T-helper 2 cell treated with Interferon-gamma antibody and Interleukin-4, amounts not matched to agents 5 μg/mL and 100 μg/mL, for 36 hours (primary cell): ENCODE measurements at regions not wholly inside any gene's neighbourhood (a gene's known extent, or its start where the extent isn't known, plus 50 kb on each side); places are given as distances from the start of the nearest gene placed in this dataset.
"Not testable (repeated sequence)": the region's sequence is repeated elsewhere in the genome, so short reads cannot be mapped to it uniquely, and the experiment has no call there.

ENCODE experiments used
- DNase-seq: peaks from one replicate; pipeline ENCODE4 v3.0.0; 2021; ENCODE audit warnings: low spot score
- H3K27ac Mint-ChIP-seq: one replicate; pipeline ENCODE4 v1.8.0; 2021; ENCODE audit warnings: mild to moderate bottlenecking, mixed read lengths
- H3K27me3 Mint-ChIP-seq: one replicate; pipeline ENCODE4 v1.8.0; 2021; ENCODE audit warnings: low read depth, mixed read lengths
- H3K36me3 Mint-ChIP-seq: one replicate; pipeline ENCODE4 v1.8.0; 2021; ENCODE audit warnings: low read depth, mixed read lengths
- H3K4me1 Mint-ChIP-seq: one replicate; pipeline ENCODE4 v1.8.0; 2021; ENCODE audit warnings: low read depth, mixed read lengths
- H3K4me3 Mint-ChIP-seq: one replicate; pipeline ENCODE4 v1.8.0; 2022; ENCODE audit warnings: mild to moderate bottlenecking, moderate library complexity, mixed read lengths
- H3K9me3 Mint-ChIP-seq: one replicate; pipeline ENCODE4 v1.8.0; 2021; ENCODE audit warnings: mixed read lengths

DNA sequence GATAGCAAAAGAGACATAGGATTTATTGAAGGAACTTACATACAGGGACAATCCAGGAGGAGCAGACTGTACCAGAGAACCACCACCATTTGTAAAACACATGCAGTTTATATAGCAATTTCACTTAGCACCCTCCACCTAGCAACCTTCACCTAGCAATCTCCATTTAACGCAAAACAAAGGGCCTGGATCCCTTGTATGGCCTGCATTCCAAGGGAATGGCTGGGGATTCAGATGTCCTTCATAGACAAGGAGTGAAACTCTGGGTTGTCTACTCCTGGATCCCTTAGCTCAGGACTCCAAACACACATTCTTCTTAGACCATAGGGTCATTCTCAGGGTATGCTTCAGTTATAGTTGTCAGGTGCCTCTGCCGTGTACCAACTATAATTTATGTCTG, 1324.9 kb downstream of the HACE1 start:
- Mint-ChIP-seq H3K4me1 (no peaks in the 10 kb centered on the region), H3K4me3 (no peak overlapping the region), H3K27me3 (no peaks in the 10 kb centered on the region), H3K27ac (no peak overlapping the region), H3K9me3 (peaks cover 5% of the 10 kb centered on the region), H3K36me3 (no peaks in the 10 kb centered on the region)
- DNase-seq = no peak

DNA sequence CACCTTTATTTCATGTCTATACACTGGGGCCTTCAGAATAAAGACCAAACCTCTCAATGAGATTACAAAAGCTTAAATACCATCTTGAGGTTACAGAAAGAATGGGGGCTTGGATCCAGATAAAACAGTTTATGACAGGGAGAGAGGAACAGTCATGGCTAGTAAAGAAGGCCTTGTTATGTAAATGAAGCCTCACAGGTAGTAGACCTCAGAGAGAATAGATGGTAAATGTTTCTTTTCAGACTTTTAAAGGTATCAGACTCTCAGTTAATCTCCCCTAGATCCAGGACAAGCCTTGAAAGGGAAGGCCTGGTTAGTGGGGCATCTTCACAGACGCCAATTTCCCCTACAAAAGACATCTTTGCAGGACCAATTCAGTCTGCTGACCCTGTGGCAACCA, 1325.6 kb downstream of the HACE1 start:
- no peaks in the 10 kb centered on the region for H3K27me3 Mint-ChIP-seq
- DNase-seq = no peak
- no peak overlapping the region for H3K27ac Mint-ChIP-seq
- H3K4me3 Mint-ChIP-seq = no peak overlapping the region
- no peaks in the 10 kb centered on the region for H3K4me1 Mint-ChIP-seq
- H3K36me3 Mint-ChIP-seq = no peaks in the 10 kb centered on the region
- H3K9me3 Mint-ChIP-seq = peaks cover 9% of the 10 kb centered on the region

DNA sequence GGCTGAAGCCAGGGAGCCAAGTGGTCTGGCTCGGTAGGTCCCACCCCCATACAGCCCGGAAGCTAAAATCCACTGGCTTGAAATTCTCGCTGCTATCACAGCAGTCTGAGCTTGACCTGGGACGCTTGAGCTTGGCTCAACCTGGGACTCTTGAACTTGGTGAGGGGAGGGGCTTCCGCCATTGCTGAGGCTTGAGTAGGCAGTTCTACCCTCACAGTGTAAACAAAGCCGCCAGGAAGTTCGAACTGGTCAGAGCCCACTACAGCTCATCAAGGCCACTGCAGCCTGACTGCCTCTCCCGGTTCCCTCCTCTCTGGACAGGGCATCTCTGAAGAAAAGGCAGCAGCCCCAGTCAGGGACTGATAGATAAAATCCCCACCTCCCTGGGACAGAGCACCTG, 1337.7 kb downstream of the HACE1 start:
- no peaks in the 10 kb centered on the region for H3K27me3 Mint-ChIP-seq
- H3K4me3 Mint-ChIP-seq = no peak overlapping the region
- H3K36me3 Mint-ChIP-seq = no peaks in the 10 kb centered on the region
- no peak overlapping the region for H3K27ac Mint-ChIP-seq
- H3K9me3 Mint-ChIP-seq = peaks cover 24% of the 10 kb centered on the region
- no peak for DNase-seq
- H3K4me1 Mint-ChIP-seq = no peaks in the 10 kb centered on the region

DNA sequence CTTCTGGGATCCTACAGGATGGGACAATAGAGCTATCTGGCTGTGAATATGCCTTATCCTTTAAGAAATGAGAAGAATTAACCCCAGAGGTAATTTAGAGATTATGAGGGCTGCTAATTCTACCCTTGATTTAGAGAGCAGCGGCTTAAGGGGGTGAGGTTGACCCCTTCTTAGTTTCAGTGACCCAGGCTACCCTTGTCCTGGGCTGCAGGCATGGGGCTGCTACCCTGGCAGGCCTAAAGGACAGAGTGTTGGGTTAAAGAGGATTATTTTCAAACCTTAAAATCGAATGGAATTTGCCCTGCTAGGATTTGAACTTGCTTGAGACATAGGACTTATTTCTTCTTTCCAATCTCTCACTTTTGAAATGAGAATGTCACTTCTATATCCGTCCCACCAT, 1343.4 kb downstream of the HACE1 start:
- no peaks in the 10 kb centered on the region for H3K27me3 Mint-ChIP-seq
- no peaks in the 10 kb centered on the region for H3K36me3 Mint-ChIP-seq
- no peaks in the 10 kb centered on the region for H3K4me1 Mint-ChIP-seq
- H3K9me3 Mint-ChIP-seq = no peaks in the 10 kb centered on the region
- DNase-seq = no peak
- H3K4me3 Mint-ChIP-seq = no peak overlapping the region
- no peak overlapping the region for H3K27ac Mint-ChIP-seq

DNA sequence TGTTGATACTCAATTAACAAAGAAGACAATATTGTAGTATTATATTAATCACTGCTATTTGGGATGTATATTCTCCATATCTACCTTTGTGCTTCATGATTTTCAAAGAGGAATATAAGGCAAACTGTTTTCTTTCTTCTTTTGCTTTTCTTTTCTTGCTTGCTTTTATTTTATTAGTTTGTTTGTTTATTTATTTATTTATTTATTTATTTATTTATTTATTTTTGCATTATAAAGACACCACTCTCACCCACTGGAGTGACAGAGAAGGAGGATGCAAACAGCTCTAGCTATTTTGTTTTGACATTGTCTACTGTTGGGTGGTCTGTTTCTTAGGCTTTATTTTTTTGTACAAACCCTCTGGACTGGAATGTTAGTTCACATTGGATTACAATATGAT, 1352.7 kb downstream of the HACE1 start:
- Mint-ChIP-seq H3K4me1 (no peaks in the 10 kb centered on the region), H3K27ac (no peak overlapping the region), H3K4me3 (no peak overlapping the region)

DNA sequence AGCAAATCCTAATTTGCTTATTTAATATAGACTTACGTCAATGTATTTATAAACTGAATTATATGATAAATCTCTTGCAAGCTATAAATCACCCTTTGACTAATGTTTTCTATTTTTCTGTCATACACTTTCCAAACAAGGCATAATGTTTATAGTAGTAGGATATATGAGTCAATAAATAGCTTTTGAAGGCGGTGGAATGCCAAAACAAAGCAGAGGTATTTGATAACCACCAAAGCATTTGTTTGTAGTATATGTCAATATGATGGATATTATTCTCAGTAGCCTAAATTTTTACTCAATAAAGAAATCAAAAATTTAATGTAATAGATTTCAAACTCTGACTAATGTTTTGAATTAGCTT, 1354.6 kb downstream of the HACE1 start:
- H3K36me3 Mint-ChIP-seq = no peaks in the 10 kb centered on the region
- no peaks in the 10 kb centered on the region for H3K9me3 Mint-ChIP-seq
- H3K27me3 Mint-ChIP-seq = no peaks in the 10 kb centered on the region
- no peak overlapping the region for H3K27ac Mint-ChIP-seq
- no peak overlapping the region for H3K4me3 Mint-ChIP-seq
- DNase-seq = no peak
- H3K4me1 Mint-ChIP-seq = no peaks in the 10 kb centered on the region

More for the DNA sequence above, 1352.7 kb downstream of the HACE1 start:
- H3K27me3 Mint-ChIP-seq = no peaks in the 10 kb centered on the region
- H3K36me3 Mint-ChIP-seq = no peaks in the 10 kb centered on the region
- no peak for DNase-seq
- H3K9me3 Mint-ChIP-seq = no peaks in the 10 kb centered on the region

DNA sequence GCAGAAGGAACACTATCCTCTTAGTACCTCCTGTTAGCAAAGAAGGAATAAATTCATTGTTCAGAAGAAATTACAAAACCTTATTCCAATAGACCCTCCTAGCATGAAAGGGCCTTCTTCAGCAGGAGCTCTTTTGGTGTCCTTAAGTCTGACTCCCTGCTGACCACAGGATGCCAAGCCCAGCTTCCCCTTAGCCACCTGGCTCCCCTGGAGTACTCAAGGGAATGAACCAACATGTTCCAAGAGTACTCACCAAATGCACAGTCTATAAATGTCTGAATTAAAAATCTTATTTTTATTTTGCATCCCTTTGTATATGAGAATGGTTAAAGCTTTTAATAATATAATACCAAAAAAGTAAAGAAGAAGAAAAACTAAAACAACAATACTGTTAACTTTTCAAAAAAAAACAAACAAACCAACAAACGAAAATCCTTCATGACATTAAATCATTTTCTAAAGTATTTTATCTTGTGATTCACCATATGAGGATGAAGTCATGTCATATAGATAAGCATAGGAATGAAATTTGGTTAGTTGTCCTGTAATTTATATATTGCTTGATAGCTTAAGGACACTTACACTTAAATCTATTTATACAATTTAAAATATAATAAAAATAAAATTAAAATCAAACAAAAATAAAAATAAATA, 1355.1 kb downstream of the HACE1 start:
- no peaks in the 10 kb centered on the region for H3K36me3 Mint-ChIP-seq
- no peak overlapping the region for H3K27ac Mint-ChIP-seq
- DNase-seq = no peak
- H3K4me1 Mint-ChIP-seq = no peaks in the 10 kb centered on the region
- no peak overlapping the region for H3K4me3 Mint-ChIP-seq
- no peaks in the 10 kb centered on the region for H3K9me3 Mint-ChIP-seq
- no peaks in the 10 kb centered on the region for H3K27me3 Mint-ChIP-seq

DNA sequence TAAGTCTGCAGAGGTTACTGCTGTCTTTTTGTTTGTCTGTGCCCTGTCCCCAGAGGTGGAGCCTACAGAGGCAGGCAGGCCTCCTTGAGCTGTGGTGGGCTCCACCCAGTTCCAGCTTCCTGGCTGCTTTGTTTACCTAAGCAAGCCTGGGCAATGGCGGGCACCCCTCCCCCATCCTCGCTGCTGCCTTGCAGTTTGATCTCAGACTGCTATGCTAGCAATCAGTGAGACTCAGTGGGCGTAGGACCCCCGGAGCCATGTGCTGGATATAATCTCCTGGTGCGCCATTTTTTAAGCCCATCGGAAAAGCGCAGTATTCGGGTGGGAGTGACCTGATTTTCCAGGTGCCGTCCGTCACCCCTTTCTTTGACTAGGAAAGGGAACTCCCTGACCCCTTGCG, 1363.1 kb downstream of the HACE1 start:
- DNase-seq, H3K27me3 Mint-ChIP-seq, H3K9me3 Mint-ChIP-seq, H3K4me3 Mint-ChIP-seq, H3K4me1 Mint-ChIP-seq, H3K36me3 Mint-ChIP-seq, H3K27ac Mint-ChIP-seq: not testable (repeated sequence)

DNA sequence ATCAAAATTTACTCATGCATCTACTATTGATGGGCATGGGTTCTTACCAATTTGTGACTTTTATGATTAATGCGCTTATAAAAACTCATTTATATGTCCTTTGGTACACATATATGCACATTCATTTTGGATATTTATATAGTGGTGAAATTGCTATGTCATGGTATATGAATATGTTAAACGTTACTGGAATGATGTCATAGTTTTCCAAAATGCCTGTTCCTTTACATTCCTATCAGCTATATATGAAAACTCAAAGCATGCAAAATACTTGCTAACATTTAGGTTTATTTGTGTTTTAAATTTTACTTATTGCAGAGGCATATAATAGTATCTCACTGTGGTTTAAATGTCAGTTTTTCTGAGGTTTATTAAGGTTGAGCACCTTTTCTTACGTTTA, 1403.1 kb downstream of the HACE1 start:
- Mint-ChIP-seq H3K9me3 (peaks cover 4% of the 10 kb centered on the region), H3K4me1 (no peaks in the 10 kb centered on the region), H3K27me3 (no peaks in the 10 kb centered on the region), H3K27ac (no peak overlapping the region), H3K4me3 (no peak overlapping the region), H3K36me3 (no peaks in the 10 kb centered on the region)
- no peak for DNase-seq

DNA sequence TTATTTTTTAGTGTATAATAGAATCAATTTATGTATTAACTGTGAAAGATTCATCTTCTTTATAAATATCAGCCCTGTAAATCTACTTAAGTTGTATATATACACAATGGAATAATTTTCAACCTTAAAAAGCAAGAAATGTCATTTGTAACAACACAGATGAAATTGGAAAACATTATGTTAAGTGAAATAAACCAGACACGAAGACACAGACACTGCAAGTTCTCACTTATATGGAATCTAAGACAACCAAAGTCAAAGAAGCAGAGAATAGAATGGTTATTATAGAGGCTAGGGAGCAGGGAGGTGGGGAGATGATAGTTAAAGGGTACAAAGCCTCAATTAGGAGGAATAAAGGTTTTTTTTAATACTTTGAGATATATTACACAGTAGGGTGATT, 1404.4 kb downstream of the HACE1 start:
- no peaks in the 10 kb centered on the region for H3K4me1 Mint-ChIP-seq
- no peak overlapping the region for H3K27ac Mint-ChIP-seq
- H3K27me3 Mint-ChIP-seq = no peaks in the 10 kb centered on the region
- H3K9me3 Mint-ChIP-seq = peaks cover 3% of the 10 kb centered on the region
- no peak for DNase-seq
- H3K36me3 Mint-ChIP-seq = no peaks in the 10 kb centered on the region
- H3K4me3 Mint-ChIP-seq = no peak overlapping the region

DNA sequence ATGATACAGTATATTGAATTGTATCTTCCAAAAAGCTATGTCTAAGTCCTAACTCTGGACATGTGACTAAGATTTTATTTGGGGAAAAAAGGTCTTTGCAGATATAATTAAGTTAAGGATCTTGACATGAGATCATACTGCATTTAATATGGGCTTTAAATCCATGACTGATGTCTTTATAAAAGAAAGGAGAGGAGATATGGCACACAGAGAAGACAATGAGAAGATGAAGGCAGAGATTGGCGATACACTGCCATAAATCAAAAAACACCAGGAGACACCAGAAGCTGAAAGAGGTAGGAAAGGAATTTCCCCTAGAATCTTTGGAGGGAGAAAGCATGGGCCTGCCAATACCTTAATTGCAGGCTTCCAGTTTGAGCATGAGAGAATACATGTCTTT, 1450.2 kb downstream of the HACE1 start:
- Mint-ChIP-seq H3K27ac (no peak overlapping the region), H3K4me3 (no peak overlapping the region)
- no peak for DNase-seq

DNA sequence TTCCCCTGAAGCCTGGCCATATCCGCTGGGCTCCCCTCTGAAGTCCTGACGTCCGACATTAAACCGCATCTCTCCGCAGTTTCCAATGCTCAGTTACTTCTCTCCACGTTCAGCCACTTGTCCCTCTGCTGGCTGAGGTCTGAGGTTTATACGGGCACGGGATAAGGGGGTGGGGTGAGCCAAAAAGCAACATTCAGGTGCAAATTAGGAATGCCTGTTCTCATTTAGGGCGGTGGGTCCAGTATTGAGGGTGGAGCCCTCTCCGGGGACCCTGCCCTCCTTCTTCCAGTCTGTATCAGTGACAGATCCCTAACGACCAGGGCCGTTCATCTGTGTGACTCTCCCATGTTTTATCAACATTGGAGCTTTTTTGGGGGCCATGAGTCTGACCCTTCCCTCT, 1454.4 kb downstream of the HACE1 start:
- no peak overlapping the region for H3K27ac Mint-ChIP-seq
- no peaks in the 10 kb centered on the region for H3K36me3 Mint-ChIP-seq
- peaks cover 18% of the 10 kb centered on the region for H3K9me3 Mint-ChIP-seq
- DNase-seq = no peak
- no peaks in the 10 kb centered on the region for H3K27me3 Mint-ChIP-seq
- no peaks in the 10 kb centered on the region for H3K4me1 Mint-ChIP-seq
- H3K4me3 Mint-ChIP-seq = no peak overlapping the region

More for the DNA sequence above, 1450.2 kb downstream of the HACE1 start:
- Mint-ChIP-seq H3K27me3 (no peaks in the 10 kb centered on the region), H3K36me3 (no peaks in the 10 kb centered on the region), H3K4me1 (no peaks in the 10 kb centered on the region), H3K9me3 (peaks cover 3% of the 10 kb centered on the region)

DNA sequence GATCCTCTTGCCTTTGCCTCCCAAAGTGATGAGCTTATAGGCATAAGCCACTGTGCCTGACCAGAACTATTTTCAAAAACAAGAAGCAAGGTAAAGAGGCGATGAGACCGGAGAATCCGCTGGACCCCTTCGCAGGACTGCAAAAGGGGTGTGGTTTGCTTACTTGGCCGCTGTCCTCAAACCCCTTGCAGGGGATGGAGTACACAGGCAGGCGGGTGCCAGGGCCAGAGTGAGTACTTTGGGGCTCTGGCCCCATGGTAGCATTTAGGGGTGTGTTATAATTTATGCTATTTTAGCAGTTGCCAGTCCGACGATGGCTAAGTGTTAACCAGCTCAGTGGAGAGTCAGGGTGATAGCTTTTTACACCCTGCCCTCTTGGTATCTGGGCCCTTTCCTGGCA, 1454.9 kb downstream of the HACE1 start:
- H3K4me3 Mint-ChIP-seq = no peak overlapping the region
- H3K27me3 Mint-ChIP-seq = no peaks in the 10 kb centered on the region
- peaks cover 18% of the 10 kb centered on the region for H3K9me3 Mint-ChIP-seq
- H3K4me1 Mint-ChIP-seq = no peaks in the 10 kb centered on the region
- H3K36me3 Mint-ChIP-seq = no peaks in the 10 kb centered on the region
- H3K27ac Mint-ChIP-seq = no peak overlapping the region
- no peak for DNase-seq

DNA sequence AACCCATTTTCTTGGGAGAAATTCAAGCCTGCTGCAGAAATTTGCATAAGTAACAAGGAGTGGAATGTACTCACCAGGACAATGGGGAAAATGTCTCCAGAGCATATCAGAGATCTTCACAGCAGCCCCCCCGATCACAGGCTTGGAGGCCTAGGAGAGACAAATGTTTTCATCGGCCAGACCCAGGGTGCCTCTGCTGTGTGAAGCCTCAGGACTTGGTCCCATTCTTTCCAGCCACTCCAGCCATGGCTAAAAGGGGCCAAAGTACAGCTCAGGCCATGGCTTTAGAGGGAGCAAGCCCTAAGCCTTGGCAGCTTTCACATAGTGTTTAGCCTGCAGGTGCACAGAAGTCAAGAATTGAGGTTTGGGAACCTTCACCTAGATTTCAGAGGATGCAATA, 1463.0 kb downstream of the HACE1 start:
- H3K9me3 Mint-ChIP-seq = peaks cover 11% of the 10 kb centered on the region
- H3K27me3 Mint-ChIP-seq = no peaks in the 10 kb centered on the region
- no peak overlapping the region for H3K27ac Mint-ChIP-seq

DNA sequence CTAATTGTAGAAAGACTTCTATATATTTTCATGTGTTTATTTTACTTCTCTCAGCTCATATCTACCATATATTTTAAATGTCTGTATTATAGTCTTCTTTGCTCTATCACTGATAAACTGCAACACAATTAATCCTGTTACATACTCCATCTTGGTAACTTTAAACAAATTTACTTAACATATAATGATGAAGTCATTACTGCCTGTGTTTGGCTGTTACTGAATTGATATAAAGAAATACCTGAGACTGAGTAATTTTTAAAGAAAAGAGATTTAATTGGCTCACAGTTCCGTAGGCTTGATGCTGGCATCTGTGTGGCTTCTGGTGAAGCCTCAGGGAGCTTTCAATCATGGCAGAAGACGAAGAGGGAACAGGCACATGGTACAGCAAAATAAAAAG, 1480.4 kb downstream of the HACE1 start:
- H3K4me3 Mint-ChIP-seq = no peak overlapping the region
- H3K27me3 Mint-ChIP-seq = no peaks in the 10 kb centered on the region
- DNase-seq = no peak
- no peaks in the 10 kb centered on the region for H3K4me1 Mint-ChIP-seq
- no peaks in the 10 kb centered on the region for H3K36me3 Mint-ChIP-seq
- peaks cover 4% of the 10 kb centered on the region for H3K9me3 Mint-ChIP-seq
- no peak overlapping the region for H3K27ac Mint-ChIP-seq

More for the DNA sequence above, 1463.0 kb downstream of the HACE1 start:
- no peaks in the 10 kb centered on the region for H3K36me3 Mint-ChIP-seq
- no peak for DNase-seq
- no peak overlapping the region for H3K4me3 Mint-ChIP-seq
- H3K4me1 Mint-ChIP-seq = no peaks in the 10 kb centered on the region
